ENCODE measurements at regions not wholly inside any gene's neighbourhood (a gene's known extent, or its start where the extent isn't known, plus 50 kb on each side); places are given as distances from the start of the nearest gene placed in this dataset.
"Not testable (repeated sequence)": the region's sequence is repeated elsewhere in the genome, so short reads cannot be mapped to it uniquely, and the experiment has no call there.

DNA sequence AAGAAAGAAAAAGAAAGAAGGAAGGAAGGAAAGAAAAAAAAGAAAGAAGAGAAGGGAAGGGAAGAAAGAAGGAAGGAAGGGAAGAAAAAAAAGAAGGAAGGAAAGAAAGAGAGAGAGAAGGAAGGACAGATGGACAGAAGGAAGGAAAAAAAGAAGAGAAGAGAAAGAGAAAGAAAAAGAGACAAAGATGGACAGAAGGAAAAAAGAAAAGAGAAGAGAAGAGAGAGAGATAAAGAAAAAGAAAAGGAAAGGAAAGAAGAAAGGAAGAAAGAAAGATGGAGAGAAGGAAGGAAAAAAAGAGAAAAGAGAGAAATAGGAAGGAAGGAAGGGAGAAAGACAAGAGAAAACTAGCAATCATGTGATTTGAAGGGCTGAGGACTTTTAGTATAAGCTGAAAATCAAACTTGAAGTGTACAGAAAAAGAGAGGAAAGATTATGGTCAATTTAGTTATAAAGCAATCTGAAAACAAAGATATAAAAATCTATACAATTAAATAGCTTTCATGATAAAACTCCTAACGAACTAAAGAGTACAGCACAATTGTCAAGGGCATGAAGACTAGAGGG, 115.3 kb downstream of the LTN1 start:
- in situ Hi-C loops (cut with HindIII; ENCODE audit: low pct_unique_long_range_greater_than_20kb, low sequenced_read_pairs), result no loop called here
- no peak for DNase-seq (ENCODE audit: low read depth, low spot score)

DNA sequence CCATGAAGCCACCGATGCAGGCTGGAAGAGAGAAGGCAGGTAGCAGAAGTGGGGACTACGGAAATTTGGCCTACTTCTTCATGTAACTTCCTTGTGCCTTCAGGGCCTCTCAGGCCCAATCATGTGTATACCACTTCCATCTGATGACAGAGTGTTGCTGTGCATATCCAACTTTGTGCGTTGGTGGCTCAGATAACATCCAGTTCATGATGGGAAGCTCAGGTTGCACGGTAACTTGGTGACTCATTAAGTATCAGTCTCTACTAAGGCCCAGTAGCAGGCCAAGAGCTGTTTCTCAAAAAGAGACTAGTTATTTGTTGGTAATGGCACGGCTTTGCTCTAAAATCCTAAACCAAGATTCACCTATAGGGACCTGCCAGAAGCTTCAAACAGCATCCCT, 117.6 kb downstream of the LTN1 start:
- DNase-seq (ENCODE audit: low read depth, low spot score), result no peak
- in situ Hi-C loops (cut with HindIII; ENCODE audit: low pct_unique_long_range_greater_than_20kb, low sequenced_read_pairs), result no loop called here

DNA sequence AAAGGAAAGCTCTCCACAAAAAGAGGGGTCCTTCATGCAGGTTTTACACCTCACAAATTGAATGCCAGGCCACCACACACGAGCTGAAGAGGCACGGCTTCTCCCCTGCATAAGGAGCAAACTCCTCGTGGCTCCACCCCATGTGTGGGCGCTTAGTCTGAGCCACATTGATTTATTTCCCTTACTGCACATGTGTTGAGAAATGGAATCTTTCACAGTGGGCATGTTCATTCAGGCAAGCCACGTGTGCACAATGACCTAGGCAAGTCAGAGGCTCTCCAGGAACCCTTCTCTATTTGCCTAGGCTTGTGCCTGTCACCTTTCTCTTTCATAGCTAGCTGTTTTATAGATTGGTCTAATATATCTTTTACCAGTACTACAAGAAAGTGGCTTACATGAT, 120.5 kb downstream of the LTN1 start:
- no peak for DNase-seq (ENCODE audit: low read depth, low spot score)
- in situ Hi-C loops (cut with HindIII; ENCODE audit: low pct_unique_long_range_greater_than_20kb, low sequenced_read_pairs), result no loop called here

DNA sequence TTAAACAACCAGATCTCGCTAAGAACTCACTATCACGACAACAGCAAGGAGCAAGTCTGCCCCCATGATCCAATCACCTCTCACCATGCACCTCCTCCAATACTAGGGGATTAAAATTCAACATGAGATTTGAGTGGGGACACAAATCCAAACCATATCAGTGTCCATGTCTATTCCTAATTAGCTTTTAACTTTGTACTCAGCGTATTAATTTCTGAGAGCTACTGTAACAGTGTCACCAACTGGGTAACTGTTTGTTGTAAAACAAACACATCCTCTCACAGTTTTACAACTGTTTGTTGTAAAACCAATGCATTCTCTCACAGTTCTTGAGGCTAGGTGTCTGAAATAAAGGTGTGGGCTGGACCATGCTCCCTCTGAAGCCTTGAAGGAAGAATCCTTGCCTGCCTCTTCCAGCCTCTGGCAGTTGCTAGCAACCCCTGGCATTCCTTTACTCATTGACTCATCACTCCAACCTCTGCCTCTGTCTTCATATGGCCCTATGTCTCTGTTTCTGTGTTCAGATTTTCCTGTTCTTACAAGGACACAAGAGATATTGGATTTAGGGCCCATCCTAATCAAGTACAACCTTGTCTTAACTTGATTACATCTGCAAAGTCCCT, 121.2 kb downstream of the LTN1 start:
- no peak for DNase-seq (ENCODE audit: low read depth, low spot score)
- in situ Hi-C loops (cut with HindIII; ENCODE audit: low pct_unique_long_range_greater_than_20kb, low sequenced_read_pairs), result no loop called here

DNA sequence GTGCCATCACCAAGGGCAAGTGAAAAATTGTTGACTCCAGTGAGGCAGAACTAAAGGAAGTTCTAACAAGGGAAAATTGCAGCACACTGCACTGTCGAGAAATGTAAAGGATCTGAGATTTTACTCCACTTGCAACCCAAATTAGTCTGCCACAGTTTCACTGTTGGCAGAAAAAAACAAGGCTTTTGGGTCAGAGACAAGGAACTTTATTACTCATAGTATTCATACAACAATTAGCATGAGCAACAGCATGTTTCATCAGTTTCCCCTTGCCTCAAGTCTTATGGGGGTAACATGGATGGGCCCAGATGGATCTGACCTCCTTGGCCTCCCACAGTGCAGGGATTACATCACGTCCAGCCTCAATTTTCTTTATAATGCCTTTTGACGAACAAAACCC, 125.3 kb downstream of the LTN1 start:
- DNase-seq (ENCODE audit: low read depth, low spot score), result no peak
- in situ Hi-C loops (cut with HindIII; ENCODE audit: low pct_unique_long_range_greater_than_20kb, low sequenced_read_pairs), result no loop called here

DNA sequence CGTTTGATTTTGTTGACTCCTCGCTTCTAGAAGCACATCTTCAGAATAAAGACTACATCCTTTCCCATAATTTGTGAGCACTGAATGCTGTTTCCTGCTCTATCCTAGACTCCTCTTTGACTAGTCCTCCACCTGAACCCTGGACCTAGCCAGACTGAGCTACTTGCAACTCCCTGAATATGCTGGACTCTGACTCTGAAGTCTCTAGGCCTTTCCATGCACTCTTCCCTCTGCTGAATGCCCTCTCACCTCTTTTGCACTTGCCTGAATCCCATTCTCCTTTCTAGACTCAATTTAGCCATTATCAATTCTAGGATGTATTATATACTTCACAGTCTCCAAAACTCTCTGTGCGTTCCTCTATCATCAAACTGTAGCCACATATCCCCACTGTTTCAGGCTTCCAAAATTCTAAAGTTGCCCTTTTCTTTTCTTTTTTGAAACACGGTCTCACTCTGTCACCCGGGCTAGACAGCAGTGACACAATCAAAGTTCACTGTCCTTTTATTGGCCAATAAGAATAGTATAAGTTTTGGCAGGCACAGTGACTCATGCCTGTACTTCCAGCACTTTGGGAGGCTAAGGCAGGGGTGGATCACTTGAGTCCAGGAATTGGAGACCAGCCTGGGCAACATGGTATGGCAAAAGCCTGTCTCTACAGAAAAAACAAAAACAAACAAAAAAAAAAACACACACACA, 127.0 kb downstream of the LTN1 start:
- no peak for DNase-seq (ENCODE audit: low read depth, low spot score)
- in situ Hi-C loops (cut with HindIII; ENCODE audit: low pct_unique_long_range_greater_than_20kb, low sequenced_read_pairs), result no loop called here

DNA sequence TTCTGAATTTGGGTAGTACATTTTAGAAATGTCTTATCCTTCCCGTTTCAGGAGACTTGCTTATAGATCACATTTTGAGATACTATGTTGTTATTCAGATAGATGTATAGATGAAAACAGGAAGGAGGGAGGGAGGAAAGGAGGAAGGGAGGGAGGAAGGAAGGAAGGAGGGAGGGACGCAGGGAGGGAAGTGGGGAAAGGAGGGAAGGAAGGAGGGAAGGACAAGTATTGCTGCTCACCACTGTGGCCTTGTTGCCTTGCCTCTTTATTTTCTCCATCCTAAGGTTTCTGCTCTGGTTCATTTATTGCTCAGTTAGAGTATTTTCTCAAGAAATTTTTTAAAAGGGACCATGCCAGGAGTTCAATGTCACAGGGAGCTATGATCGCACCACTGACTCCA, 134.3 kb downstream of the LTN1 start:
- in situ Hi-C loops (cut with HindIII; ENCODE audit: low pct_unique_long_range_greater_than_20kb, low sequenced_read_pairs), result no loop called here
- no peak for DNase-seq (ENCODE audit: low read depth, low spot score)

DNA sequence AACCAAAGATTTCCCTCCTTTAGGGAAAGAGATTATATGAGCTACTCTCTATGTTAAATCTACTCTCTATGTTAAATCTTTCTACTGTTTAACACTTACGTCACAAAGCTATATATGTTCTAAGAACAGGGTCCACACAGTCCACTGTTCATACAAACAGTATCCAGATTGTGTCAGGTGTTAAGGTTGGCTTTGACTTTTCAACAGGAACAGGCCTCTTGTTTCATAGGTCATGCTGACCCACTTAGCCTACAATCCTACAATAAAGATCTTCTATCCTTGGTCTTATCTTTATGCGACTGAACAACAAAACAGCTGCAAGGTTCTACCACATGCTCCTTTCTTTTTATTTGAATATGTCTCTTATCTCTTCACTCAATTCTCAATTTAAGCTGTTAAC, 134.9 kb downstream of the LTN1 start:
- in situ Hi-C loops (cut with HindIII; ENCODE audit: low pct_unique_long_range_greater_than_20kb, low sequenced_read_pairs), result no loop called here
- DNase-seq (ENCODE audit: low read depth, low spot score), result peak; percentile 2

DNA sequence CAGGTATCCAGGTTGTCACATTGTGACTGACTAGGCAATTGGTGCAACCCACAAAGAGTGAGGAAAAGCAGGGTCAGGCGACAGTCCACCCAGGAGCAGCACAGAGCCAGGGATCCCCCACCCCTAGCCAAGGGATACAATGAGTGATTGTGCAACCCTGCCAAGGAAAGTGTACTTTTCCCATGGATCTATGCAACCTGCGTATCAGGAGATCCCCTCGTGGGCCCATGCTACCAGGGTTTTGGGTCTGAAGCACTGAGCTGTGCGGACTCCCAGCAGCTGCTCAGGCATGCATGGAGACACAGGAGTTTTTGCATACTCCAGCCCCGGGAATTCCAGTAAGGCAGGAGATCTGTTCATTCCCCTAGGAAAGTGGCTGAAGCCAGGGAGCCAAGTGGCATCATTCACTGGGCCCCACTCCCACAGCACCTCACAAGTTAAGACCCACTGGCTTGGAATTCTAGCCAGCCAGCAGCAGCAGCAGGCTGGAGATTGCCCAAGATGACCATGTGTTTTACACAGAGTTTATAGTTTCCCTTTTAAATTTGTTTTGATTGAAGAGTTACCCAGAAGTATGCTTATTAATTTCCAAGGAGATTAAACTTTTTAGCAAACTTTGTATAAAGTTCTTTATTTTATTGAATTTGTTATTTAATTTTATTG, 136.0 kb downstream of the LTN1 start:
- DNase-seq (ENCODE audit: low read depth, low spot score), result peak; percentile 16
- in situ Hi-C loops (cut with HindIII; ENCODE audit: low pct_unique_long_range_greater_than_20kb, low sequenced_read_pairs), result no loop called here

DNA sequence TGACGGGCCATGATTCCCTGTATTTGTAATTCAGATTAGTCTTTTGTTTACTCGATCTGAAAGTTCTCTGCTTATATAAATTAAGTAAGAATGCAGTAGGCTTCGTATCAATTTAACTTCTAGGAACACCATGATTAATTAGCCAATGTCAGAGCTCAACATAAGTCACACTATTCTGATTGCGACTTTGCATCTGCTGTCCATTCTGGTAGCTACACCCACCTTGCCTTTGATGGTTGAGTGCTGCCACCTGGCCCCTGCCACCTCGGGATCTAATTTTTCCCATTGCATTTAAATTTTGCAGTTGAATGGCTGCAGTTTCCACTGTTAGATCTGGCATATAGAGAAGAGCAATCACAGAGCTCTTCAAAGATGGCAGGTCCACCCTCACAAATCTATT, 140.0 kb downstream of the LTN1 start:
- in situ Hi-C loops (cut with HindIII; ENCODE audit: low pct_unique_long_range_greater_than_20kb, low sequenced_read_pairs), result no loop called here
- DNase-seq (ENCODE audit: low read depth, low spot score), result no peak

DNA sequence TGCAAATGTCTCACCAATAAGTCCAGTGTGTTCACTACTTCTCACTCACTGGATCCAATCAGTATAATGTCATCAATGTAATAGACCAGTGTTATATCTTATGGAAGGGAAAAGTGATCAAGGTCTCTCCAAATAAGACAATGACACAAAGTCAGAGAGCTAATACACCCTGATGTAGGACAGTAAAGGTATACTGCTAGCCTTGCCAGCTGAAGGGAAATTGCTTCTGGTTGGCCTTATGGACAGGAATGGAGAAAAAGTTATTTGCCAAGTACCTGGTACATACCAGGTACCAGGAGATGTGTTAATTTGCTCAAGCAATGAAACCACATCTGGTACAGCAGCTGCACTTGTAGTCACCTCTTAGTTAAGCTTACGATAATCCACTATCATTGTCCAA, 141.0 kb downstream of the LTN1 start:
- in situ Hi-C loops (cut with HindIII; ENCODE audit: low pct_unique_long_range_greater_than_20kb, low sequenced_read_pairs), result no loop called here
- DNase-seq (ENCODE audit: low read depth, low spot score), result no peak

DNA sequence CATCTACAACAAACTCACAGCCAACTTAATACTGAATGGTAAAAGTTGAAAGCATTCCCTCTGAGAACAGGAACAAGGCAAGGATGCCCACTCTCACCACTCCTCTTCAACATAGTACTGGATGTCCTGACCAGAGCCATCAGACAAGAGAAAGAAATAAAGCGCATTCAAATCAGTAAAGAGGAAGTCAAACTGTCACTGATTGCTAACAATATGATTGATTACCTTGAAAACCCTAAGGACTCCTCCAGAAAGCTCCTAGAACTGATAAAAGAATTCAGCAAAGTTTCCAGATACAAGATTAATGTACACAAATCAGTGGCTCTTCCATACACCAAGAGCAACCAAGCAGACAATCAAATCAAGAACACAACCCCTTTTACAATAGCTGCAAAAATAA, 153.4 kb downstream of the LTN1 start:
- DNase-seq (ENCODE audit: low read depth, low spot score); in situ Hi-C loops (cut with HindIII; ENCODE audit: low pct_unique_long_range_greater_than_20kb, low sequenced_read_pairs): not testable (repeated sequence)

DNA sequence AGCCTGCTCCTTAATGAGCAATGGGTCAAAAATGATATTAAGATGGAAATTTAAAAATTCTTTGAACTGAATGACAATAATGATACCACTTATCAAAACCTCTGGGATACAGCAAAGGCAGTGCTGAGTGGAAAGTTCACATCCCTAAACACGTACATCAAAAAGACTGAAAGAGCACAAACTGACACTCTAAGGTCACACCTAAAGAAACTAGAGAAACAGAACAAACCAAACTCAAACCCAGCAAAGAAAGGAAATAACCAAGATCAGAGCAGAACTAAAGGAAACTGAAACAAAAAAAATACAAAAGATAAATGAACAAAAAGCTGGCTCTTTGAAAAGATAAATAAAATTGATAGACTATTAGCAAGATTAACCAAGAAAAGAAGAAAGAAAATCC, 155.3 kb downstream of the LTN1 start:
- in situ Hi-C loops (cut with HindIII; ENCODE audit: low pct_unique_long_range_greater_than_20kb, low sequenced_read_pairs); DNase-seq (ENCODE audit: low read depth, low spot score): not testable (repeated sequence)

DNA sequence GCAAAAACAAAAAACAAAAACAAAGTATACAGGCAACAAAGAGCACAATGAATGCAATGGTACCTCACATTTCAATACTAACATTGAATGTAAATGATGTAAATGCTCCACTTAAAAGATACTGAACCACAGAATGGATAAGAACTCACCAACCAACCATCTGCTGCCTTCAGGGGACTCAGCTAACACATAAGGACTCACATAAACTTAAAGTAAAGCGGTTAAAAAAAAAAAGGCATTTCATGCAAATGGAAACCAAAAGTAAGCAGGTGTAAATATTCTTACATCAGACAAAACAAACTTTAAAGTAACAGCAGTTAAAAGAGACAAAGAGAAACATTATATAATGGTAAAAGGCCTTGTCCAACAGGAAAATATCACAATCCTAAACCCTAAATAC, 156.1 kb downstream of the LTN1 start:
- in situ Hi-C loops (cut with HindIII; ENCODE audit: low pct_unique_long_range_greater_than_20kb, low sequenced_read_pairs); DNase-seq (ENCODE audit: low read depth, low spot score): not testable (repeated sequence)

DNA sequence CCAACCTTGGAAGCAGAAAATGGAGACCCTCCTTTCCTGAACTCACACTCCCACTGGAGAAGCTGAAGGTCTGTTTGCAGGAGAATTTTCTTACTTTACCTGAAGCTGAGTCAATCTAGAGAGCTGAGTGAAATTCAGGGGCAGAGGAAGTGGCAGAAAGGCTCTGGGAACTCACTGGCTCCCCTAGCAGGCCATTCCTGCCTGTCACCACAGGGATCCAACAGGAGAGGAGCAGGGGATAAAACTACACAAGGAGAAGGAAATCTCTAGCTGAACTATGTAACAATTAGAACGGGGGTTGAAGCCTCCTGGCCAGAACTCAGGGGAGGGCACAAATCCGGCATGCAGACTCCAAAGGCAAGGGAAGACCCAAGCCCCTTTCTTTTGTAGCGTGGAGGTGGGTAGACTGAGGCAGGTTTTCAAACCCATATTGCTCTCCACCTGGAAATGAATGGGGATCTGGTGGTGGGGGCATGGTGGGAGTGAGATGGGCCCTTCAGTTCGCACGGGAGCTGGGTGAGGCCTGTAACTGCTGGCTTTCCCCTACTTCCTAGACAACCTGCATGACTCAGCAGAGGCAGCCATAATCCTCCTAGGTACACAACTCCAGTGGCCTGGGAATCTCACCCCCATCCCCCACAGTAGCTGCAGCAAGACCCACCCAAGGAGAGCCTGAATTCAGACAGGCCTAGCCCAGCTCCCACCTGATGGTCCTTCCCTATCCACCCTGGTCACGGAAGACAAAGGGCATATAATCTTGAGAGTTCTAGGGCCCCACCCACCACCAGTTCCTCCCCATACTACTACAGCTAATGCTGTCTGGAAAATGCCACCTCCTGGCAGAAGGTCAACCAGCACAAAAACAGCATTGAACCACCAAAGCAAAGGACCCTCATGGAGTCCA, 158.1 kb downstream of the LTN1 start:
- DNase-seq (ENCODE audit: low read depth, low spot score), result no peak

DNA sequence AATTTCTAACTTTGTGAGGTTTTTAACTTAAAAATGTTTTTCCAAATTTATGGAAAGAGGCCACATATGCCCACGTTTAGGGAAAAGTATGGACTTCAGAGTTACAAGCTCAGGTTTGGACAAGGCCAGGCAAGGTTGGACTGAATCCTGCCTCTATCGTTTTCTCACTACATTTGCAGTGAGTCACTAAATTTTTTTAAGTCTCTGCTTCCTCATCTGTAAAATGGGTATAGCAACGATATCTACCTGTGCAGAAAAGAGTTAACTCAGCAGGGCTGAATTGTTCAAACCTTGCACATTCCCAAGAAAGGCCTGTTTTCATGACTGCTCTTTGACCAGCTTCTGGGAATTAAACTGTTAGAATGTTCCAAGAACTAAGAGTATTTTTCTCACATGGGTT, 159.1 kb downstream of the LTN1 start:
- no peak for DNase-seq (ENCODE audit: low read depth, low spot score)
- in situ Hi-C loops (cut with HindIII; ENCODE audit: low pct_unique_long_range_greater_than_20kb, low sequenced_read_pairs), result no loop called here

More for the DNA sequence above, 158.1 kb downstream of the LTN1 start:
- in situ Hi-C loops (cut with HindIII; ENCODE audit: low pct_unique_long_range_greater_than_20kb, low sequenced_read_pairs), result no loop called here

DNA sequence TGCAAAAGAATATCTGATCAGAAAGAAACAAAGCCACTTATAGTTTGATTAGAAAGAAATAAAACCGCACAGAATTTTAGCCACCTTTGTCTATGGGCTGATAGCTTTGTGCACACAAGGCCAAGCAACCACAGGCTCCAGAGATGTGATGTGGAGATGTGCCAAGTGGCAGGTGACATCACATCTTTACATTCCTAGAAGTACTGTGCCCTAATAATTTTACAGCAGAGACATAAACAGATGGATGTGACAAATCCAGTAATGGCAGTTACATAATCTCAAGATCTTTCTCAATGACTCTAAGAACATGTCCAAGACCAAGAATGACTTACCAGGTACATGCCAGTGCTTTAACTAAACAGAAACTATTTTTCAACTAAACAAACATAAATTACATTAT, 159.5 kb downstream of the LTN1 start:
- in situ Hi-C loops (cut with HindIII; ENCODE audit: low pct_unique_long_range_greater_than_20kb, low sequenced_read_pairs), result no loop called here
- no peak for DNase-seq (ENCODE audit: low read depth, low spot score)

DNA sequence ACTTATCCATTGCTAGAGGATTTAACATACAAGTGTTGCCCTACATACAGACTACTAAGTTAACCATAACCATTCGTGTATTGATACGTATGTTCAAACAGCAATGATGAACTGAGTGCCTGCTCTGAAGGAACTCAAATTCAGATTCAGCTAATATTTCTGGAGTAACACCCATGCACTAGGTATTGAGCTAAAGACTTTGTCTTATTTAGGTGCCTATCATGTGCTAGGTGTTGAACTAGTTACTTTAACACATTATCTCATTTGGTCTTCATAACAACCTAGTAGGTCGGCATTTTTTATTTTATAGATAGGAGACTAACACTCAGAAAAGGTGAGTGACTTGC, 160.0 kb downstream of the LTN1 start:
- in situ Hi-C loops (cut with HindIII; ENCODE audit: low pct_unique_long_range_greater_than_20kb, low sequenced_read_pairs), result no loop called here

More for the DNA sequence above, 160.0 kb downstream of the LTN1 start:
- DNase-seq (ENCODE audit: low read depth, low spot score), result no peak

Data from SK-MEL-5 (cell line).